ENCODE measurements at regions not wholly inside any gene's neighbourhood (a gene's known extent, or its start where the extent isn't known, plus 50 kb on each side); places are given as distances from the start of the nearest gene placed in this dataset.

- H3K27me3 ChIP-seq (ENCODE audit: insufficient read depth, low read depth): no peaks in the 10 kb centered on the region
- no peak for TF ChIP-seq CTCF (conservative IDR thresholded peaks at IDR 0.05; ENCODE audit: low read depth, low read length)
Observed at GRCh38 chr2:106709229-106709628, 176.7 kb downstream of the ST6GAL2 start.

GRCh38 chr2:106719222-106719621 is 166.7 kb downstream of the ST6GAL2 start:
- TF ChIP-seq CTCF (conservative IDR thresholded peaks at IDR 0.05; ENCODE audit: low read depth, low read length): no peak
- H3K36me3 ChIP-seq (ENCODE audit: insufficient read depth): no peaks in the 10 kb centered on the region
- H3K9ac ChIP-seq: no peak overlapping the region
- H3K4me2 ChIP-seq: no peak overlapping the region
- no peaks in the 10 kb centered on the region for H3K79me2 ChIP-seq (ENCODE audit: insufficient read depth, low read depth)
- no peaks in the 10 kb centered on the region for H3K27me3 ChIP-seq (ENCODE audit: insufficient read depth, low read depth)
- H3K4me1 ChIP-seq (ENCODE audit: low read depth, poor library complexity, severe bottlenecking): no peaks in the 10 kb centered on the region
- no peaks in the 10 kb centered on the region for H4K20me1 ChIP-seq (ENCODE audit: insufficient read depth)
- no peak overlapping the region for H2AFZ ChIP-seq (ENCODE audit: low read depth)
- no peak overlapping the region for H3K4me3 ChIP-seq (IDR thresholded peaks at IDR 0.05; ENCODE audit: insufficient read depth, low read depth, low read length)
- no peak overlapping the region for H3K27ac ChIP-seq

More at GRCh38 chr2:106709229-106709628, 176.7 kb downstream of the ST6GAL2 start:
- Histone ChIP-seq H3K27ac (no peak overlapping the region), H3K4me1 (ENCODE audit: low read depth, poor library complexity, severe bottlenecking) (no peaks in the 10 kb centered on the region), H3K9ac (no peak overlapping the region), H2AFZ (ENCODE audit: low read depth) (no peak overlapping the region), H3K4me3 (IDR thresholded peaks at IDR 0.05; ENCODE audit: insufficient read depth, low read depth, low read length) (no peak overlapping the region), H4K20me1 (ENCODE audit: insufficient read depth) (no peaks in the 10 kb centered on the region), H3K79me2 (ENCODE audit: insufficient read depth, low read depth) (no peaks in the 10 kb centered on the region), H3K36me3 (ENCODE audit: insufficient read depth) (no peaks in the 10 kb centered on the region), H3K4me2 (no peak overlapping the region)

GRCh38 chr2:106720026-106720425 is 165.9 kb downstream of the ST6GAL2 start:
- no peaks in the 10 kb centered on the region for H3K36me3 ChIP-seq (ENCODE audit: insufficient read depth)
- TF ChIP-seq CTCF (conservative IDR thresholded peaks at IDR 0.05; ENCODE audit: low read depth, low read length): no peak

GRCh38 chr2:106724301-106724794 is 161.6 kb downstream of the ST6GAL2 start:
- Histone ChIP-seq H2AFZ (ENCODE audit: low read depth) (no peak overlapping the region), H3K4me2 (no peak overlapping the region), H3K27ac (no peak overlapping the region), H3K36me3 (ENCODE audit: insufficient read depth) (no peaks in the 10 kb centered on the region), H4K20me1 (ENCODE audit: insufficient read depth) (no peaks in the 10 kb centered on the region), H3K79me2 (ENCODE audit: insufficient read depth, low read depth) (no peaks in the 10 kb centered on the region), H3K4me3 (IDR thresholded peaks at IDR 0.05; ENCODE audit: insufficient read depth, low read depth, low read length) (no peak overlapping the region), H3K9ac (no peak overlapping the region), H3K27me3 (ENCODE audit: insufficient read depth, low read depth) (no peaks in the 10 kb centered on the region), H3K4me1 (ENCODE audit: low read depth, poor library complexity, severe bottlenecking) (no peaks in the 10 kb centered on the region)
- no peak for TF ChIP-seq CTCF (conservative IDR thresholded peaks at IDR 0.05; ENCODE audit: low read depth, low read length)

More at GRCh38 chr2:106720026-106720425, 165.9 kb downstream of the ST6GAL2 start:
- no peak overlapping the region for H3K9ac ChIP-seq
- no peaks in the 10 kb centered on the region for H3K4me1 ChIP-seq (ENCODE audit: low read depth, poor library complexity, severe bottlenecking)
- H4K20me1 ChIP-seq (ENCODE audit: insufficient read depth): no peaks in the 10 kb centered on the region
- no peak overlapping the region for H3K4me2 ChIP-seq
- H3K4me3 ChIP-seq (IDR thresholded peaks at IDR 0.05; ENCODE audit: insufficient read depth, low read depth, low read length): no peak overlapping the region
- H2AFZ ChIP-seq (ENCODE audit: low read depth): no peak overlapping the region
- H3K79me2 ChIP-seq (ENCODE audit: insufficient read depth, low read depth): no peaks in the 10 kb centered on the region
- no peak overlapping the region for H3K27ac ChIP-seq
- H3K27me3 ChIP-seq (ENCODE audit: insufficient read depth, low read depth): no peaks in the 10 kb centered on the region

Data from KMS-11 (cell line).